ENCODE measurements at regions not wholly inside any gene's neighbourhood (a gene's known extent, or its start where the extent isn't known, plus 50 kb on each side); places are given as distances from the start of the nearest gene placed in this dataset.
"Not testable (repeated sequence)": the region's sequence is repeated elsewhere in the genome, so short reads cannot be mapped to it uniquely, and the experiment has no call there.

- DNase-seq: no peak
Observed at GRCh38 chr12:73057428-73057827, 785.3 kb downstream of the TRHDE start.

- DNase-seq: no peak
Observed at GRCh38 chr12:73065913-73066312, 793.7 kb downstream of the TRHDE start.

GRCh38 chr12:73067616-73068015 is 795.4 kb downstream of the TRHDE start:
- no peak for DNase-seq

- DNase-seq: no peak
Observed at GRCh38 chr12:73072214-73072613, 800.0 kb downstream of the TRHDE start.

- DNase-seq: no peak
Observed at GRCh38 chr12:73076760-73077159, 804.6 kb downstream of the TRHDE start.

- no peak for DNase-seq
Observed at GRCh38 chr12:73083736-73084135, 811.6 kb downstream of the TRHDE start.

- DNase-seq: no peak
Observed at GRCh38 chr12:73106296-73106695, 834.1 kb downstream of the TRHDE start.

- no peak for DNase-seq
Observed at GRCh38 chr12:73106896-73107295, 834.7 kb downstream of the TRHDE start.

GRCh38 chr12:73110816-73111215 is 838.6 kb downstream of the TRHDE start:
- no peak for DNase-seq

- DNase-seq: no peak
Observed at GRCh38 chr12:73112035-73112816, 840.1 kb downstream of the TRHDE start.

GRCh38 chr12:73124480-73124879 is 852.3 kb downstream of the TRHDE start:
- DNase-seq: no peak

- no peak for DNase-seq
Observed at GRCh38 chr12:73125148-73125547, 853.0 kb downstream of the TRHDE start.

GRCh38 chr12:73136386-73136785 is 864.2 kb downstream of the TRHDE start:
- no peak for DNase-seq

GRCh38 chr12:73139642-73140041 is 867.5 kb downstream of the TRHDE start:
- not testable (repeated sequence) for DNase-seq

- DNase-seq: no peak
Observed at GRCh38 chr12:73158341-73158740, 886.2 kb downstream of the TRHDE start.

- DNase-seq: no peak
Observed at GRCh38 chr12:73159954-73160353, 887.8 kb downstream of the TRHDE start.

- no peak for DNase-seq
Observed at GRCh38 chr12:73161970-73162369, 889.8 kb downstream of the TRHDE start.

GRCh38 chr12:73180734-73181133 is 908.6 kb downstream of the TRHDE start:
- no peak for DNase-seq

- DNase-seq: no peak
Observed at GRCh38 chr12:73181244-73181643, 909.1 kb downstream of the TRHDE start.

- DNase-seq: no peak
Observed at GRCh38 chr12:73185403-73185802, 913.2 kb downstream of the TRHDE start.

GRCh38 chr12:73186272-73186671 is 914.1 kb downstream of the TRHDE start:
- no peak for DNase-seq

GRCh38 chr12:73187765-73188164 is 915.6 kb downstream of the TRHDE start:
- no peak for DNase-seq

GRCh38 chr12:73210548-73211204 is 938.5 kb downstream of the TRHDE start:
- DNase-seq: no peak

GRCh38 chr12:73220951-73221350 is 948.8 kb downstream of the TRHDE start:
- peak in 1 of 2 experiments; percentile 3 for DNase-seq

GRCh38 chr12:73221398-73221797 is 949.2 kb downstream of the TRHDE start:
- DNase-seq: no peak

All from NCI-H446 (cell line).